ENCODE measurements at regions not wholly inside any gene's neighbourhood (a gene's known extent, or its start where the extent isn't known, plus 50 kb on each side); places are given as distances from the start of the nearest gene placed in this dataset.
"Not testable (repeated sequence)": the region's sequence is repeated elsewhere in the genome, so short reads cannot be mapped to it uniquely, and the experiment has no call there.

DNA sequence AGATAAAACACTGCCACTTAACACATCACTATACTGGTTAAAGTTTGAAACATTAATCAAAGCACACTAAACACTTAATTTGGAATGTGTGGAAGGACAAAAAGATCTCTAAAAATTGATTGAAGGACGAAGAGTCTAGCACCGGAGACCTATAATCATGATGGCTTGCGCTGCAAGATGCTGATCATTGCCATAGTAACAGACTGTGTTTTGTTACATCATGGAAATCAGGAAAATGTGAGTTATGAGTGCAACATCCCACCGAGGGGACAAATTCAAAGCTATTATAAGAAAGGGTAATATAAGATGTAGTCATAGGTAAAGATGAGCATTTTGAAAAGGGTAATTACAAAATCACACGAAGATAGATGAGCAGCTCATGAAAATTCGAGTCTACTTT is 278.8 kb upstream of the CTNND2 start:
- Mint-ChIP-seq H3K36me3 (ENCODE audit: insufficient read depth) (no peaks in the 10 kb centered on the region), H3K9me3 (peaks cover 5 to 6% of the 10 kb centered on the region in 2 donors), H3K27ac (no peak overlapping the region), H3K4me1 (ENCODE audit: low read depth in 2 of 2) (no peaks in the 10 kb centered on the region), H3K27me3 (no peaks in the 10 kb centered on the region), H3K4me3 (no peak overlapping the region)
- ATAC-seq (replicated peaks) (no peak), DNase-seq (no peak)

DNA sequence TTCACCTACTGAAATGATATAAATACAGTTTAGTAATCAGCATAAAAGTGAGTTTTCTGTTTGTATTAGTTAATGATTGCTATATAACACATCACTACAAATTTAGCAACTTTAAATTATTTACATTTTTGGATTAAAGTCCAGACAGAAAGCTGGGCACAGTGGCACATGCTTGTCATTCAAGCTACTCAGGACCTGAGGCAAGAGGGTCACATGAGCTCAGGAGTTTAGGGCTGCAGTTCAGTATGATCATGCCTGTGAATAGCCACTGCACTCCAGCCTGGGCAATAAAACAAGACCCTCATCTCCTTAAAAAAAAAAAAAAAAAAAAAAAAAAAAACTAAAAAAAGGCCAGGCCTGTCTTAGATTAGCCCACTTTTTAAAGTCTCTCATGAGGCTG is 273.6 kb upstream of the CTNND2 start:
- no peaks in the 10 kb centered on the region for H3K36me3 Mint-ChIP-seq (ENCODE audit: insufficient read depth)
- no peaks in the 10 kb centered on the region for H3K27me3 Mint-ChIP-seq
- ATAC-seq (replicated peaks) (no peak), DNase-seq (no peak)
- no peak overlapping the region for H3K4me3 Mint-ChIP-seq
- no peak overlapping the region for H3K27ac Mint-ChIP-seq
- H3K4me1 Mint-ChIP-seq (ENCODE audit: low read depth in 2 of 2), result no peaks in the 10 kb centered on the region
- peaks cover 0 to 2% of the 10 kb centered on the region in 2 donors for H3K9me3 Mint-ChIP-seq

DNA sequence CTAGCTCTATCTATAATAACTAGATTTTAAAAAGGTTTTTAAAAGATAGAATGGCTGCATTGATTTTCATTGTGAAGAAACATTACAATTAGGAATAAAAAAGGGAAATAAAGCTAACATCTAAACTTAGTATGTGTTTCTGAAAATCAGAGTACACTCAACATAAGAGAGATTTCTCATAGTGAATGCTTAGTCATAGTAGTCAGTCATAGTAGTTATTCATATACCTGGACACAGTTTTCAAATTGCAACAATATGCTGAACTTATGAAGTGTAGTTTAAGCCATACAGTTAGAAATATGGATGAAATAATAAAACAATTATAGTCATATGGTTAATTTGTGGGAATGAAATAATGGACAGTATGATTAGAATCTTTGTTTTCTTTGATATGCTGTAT is 273.0 kb upstream of the CTNND2 start:
- no peaks in the 10 kb centered on the region for H3K36me3 Mint-ChIP-seq (ENCODE audit: insufficient read depth)
- no peaks in the 10 kb centered on the region for H3K27me3 Mint-ChIP-seq

DNA sequence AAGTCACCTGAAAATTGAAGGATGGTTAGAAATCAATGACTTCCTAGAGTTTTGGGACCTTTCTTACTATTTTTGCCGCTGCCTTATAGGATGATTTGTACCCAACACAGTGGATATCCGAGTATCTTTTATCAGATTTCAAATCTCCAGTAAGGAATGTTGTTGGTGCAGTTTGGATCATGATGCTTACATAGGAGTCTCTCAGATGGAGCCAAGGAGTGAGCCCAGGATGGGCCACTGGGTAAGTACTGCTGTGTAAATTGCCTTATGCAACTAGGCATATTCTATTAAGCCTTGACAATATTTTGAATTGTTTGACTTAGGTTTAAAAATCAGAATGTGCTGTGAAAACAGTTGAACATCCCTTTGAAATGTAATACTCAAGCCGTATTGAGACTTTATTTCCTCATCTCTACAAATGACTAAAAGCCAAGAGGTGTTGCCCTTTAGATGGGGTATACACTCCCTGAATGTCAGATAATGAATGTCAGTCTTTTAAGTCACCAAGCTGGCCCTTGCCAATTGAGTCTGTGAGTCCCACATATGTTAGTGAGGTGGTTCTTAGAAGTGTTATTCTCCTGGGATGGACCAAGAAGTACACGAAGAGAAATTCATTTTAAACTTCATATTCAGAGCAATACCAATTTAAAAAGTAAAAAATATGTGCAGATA is 271.8 kb upstream of the CTNND2 start:
- Mint-ChIP-seq H3K27me3 (no peaks in the 10 kb centered on the region), H3K4me1 (ENCODE audit: low read depth in 2 of 2) (no peaks in the 10 kb centered on the region), H3K27ac (no peak overlapping the region), H3K36me3 (ENCODE audit: insufficient read depth) (no peaks in the 10 kb centered on the region), H3K4me3 (no peak overlapping the region), H3K9me3 (peaks cover 0 to 2% of the 10 kb centered on the region in 2 donors)
- DNase-seq (no peak), ATAC-seq (replicated peaks) (no peak)

More for the DNA sequence above, 273.0 kb upstream of the CTNND2 start:
- DNase-seq (no peak), ATAC-seq (replicated peaks) (no peak)
- Mint-ChIP-seq H3K9me3 (peaks cover 0 to 2% of the 10 kb centered on the region in 2 donors), H3K4me1 (ENCODE audit: low read depth in 2 of 2) (no peaks in the 10 kb centered on the region), H3K27ac (no peak overlapping the region), H3K4me3 (no peak overlapping the region)

DNA sequence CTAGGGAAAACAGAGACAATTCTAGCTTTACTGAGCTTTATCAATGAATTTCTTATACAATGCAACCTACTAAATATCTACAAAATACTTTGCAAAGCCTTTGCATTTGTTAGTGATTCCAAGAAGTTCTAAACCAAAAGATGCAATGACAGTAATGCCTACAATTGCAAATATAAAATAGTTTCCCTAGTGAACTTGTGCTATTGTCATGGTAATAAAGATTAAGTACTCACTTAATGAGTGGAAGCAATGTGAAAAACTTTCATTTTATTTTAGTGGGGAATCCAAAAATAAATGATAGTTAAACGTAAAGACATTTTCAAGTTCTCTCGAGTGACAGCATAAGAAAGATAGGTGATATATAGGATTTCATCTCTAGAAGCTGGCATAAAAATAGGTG is 270.5 kb upstream of the CTNND2 start:
- no peaks in the 10 kb centered on the region for H3K4me1 Mint-ChIP-seq (ENCODE audit: low read depth in 2 of 2)
- no peak overlapping the region for H3K4me3 Mint-ChIP-seq
- peaks cover 0 to 2% of the 10 kb centered on the region in 2 donors for H3K9me3 Mint-ChIP-seq
- no peaks in the 10 kb centered on the region for H3K36me3 Mint-ChIP-seq (ENCODE audit: insufficient read depth)
- H3K27me3 Mint-ChIP-seq, result no peaks in the 10 kb centered on the region
- ATAC-seq (replicated peaks) (no peak), DNase-seq (no peak)
- H3K27ac Mint-ChIP-seq, result no peak overlapping the region

DNA sequence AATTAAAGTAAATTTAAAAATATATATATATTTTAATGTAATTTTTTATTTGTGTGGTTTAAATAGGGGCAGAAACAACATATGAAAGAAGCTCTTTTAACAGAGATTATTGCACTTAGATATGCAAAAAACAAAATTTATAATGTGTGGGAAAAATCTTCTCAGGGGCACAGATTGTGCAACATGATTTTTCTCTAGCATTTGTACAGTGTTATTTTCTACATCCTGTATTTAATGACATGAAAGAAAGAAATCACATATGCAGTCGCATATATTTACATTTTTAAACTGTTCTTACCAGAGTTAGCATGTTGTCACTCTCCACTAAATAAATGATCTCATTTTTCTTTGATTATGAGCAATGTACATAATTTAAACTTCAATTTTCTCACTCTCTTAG is 265.3 kb upstream of the CTNND2 start:
- DNase-seq, result no peak
- no peaks in the 10 kb centered on the region for H3K4me1 Mint-ChIP-seq (ENCODE audit: low read depth in 2 of 2)
- no peak overlapping the region for H3K4me3 Mint-ChIP-seq
- ATAC-seq (replicated peaks), result no peak
- peaks cover 3 to 8% of the 10 kb centered on the region in 2 donors for H3K9me3 Mint-ChIP-seq
- no peaks in the 10 kb centered on the region for H3K27me3 Mint-ChIP-seq
- H3K36me3 Mint-ChIP-seq (ENCODE audit: insufficient read depth), result no peaks in the 10 kb centered on the region
- H3K27ac Mint-ChIP-seq, result no peak overlapping the region

DNA sequence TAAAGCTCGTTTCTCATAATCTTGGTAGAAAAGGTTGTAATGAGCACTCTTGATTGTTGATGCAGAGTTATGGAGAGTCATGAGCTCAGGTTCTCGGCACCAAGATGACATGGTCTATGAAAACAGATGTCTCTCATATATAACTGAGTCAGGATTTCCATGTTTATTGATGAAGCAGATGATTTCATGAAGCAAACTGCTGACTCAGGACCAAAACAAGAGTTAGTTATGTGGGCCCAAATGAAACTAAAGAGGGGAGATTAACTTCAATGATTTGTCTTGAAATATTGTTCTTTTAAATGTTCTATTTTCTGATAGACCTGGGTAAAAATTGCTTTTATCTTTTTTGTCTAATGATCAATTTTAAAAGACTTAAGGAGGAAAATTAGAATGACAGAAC is 258.6 kb upstream of the CTNND2 start:
- DNase-seq, result no peak
- no peak overlapping the region for H3K27ac Mint-ChIP-seq
- no peaks in the 10 kb centered on the region for H3K4me1 Mint-ChIP-seq (ENCODE audit: low read depth in 2 of 2)
- no peak for ATAC-seq (replicated peaks)
- no peaks in the 10 kb centered on the region for H3K36me3 Mint-ChIP-seq (ENCODE audit: insufficient read depth)
- no peaks in the 10 kb centered on the region for H3K27me3 Mint-ChIP-seq
- H3K4me3 Mint-ChIP-seq, result no peak overlapping the region
- peaks cover 4 to 15% of the 10 kb centered on the region in 2 donors for H3K9me3 Mint-ChIP-seq

DNA sequence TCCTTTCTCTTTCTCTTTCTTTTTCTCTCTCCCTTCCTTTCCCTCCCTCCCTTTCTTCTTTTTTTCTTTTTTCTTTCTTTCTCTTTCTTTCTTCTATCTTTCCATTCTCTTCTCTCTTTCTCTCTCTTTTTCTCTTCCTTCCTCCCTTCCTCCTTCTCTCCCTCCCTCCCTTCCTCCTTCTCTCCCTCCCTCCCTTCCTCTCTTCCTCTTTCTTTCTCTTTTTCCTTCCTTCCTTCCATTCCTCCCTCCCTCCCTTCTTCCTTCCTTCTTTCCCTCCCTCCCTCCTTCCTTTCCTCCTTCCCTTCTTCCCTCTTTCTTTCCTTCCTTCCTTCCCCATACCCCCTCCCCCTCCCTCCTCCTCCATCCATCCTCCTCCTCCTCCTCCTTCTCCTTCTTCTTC is 243.3 kb upstream of the CTNND2 start:
- no peak overlapping the region for H3K4me3 Mint-ChIP-seq
- no peak overlapping the region for H3K27ac Mint-ChIP-seq
- no peaks in the 10 kb centered on the region for H3K4me1 Mint-ChIP-seq (ENCODE audit: low read depth in 2 of 2)
- DNase-seq (no peak), ATAC-seq (replicated peaks) (no peak)
- H3K27me3 Mint-ChIP-seq, result no peaks in the 10 kb centered on the region
- no peaks in the 10 kb centered on the region for H3K36me3 Mint-ChIP-seq (ENCODE audit: insufficient read depth)
- H3K9me3 Mint-ChIP-seq, result peaks cover 7 to 11% of the 10 kb centered on the region in 2 donors

DNA sequence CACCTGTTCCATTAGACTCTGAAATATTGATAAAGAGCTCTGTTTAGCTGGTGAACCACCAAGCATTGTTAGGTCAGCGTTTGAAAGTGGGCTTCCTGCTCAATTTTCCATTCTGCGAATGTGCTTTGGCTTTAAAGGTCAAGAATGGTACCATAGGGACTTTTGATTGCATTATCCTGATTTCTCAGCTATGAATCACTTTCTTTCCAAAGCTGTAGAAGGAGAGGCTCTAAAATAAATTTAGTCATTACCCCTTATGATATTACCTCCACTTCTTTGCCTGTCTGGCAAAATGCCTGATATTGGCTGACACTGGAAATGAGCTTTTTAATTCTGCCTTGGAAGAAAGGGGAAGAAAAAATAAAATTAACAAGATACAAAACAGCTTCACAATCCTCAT is 237.2 kb upstream of the CTNND2 start:
- Mint-ChIP-seq H3K27ac (no peak overlapping the region), H3K4me1 (ENCODE audit: low read depth in 2 of 2) (no peaks in the 10 kb centered on the region), H3K27me3 (no peaks in the 10 kb centered on the region), H3K4me3 (no peak overlapping the region), H3K36me3 (ENCODE audit: insufficient read depth) (no peaks in the 10 kb centered on the region), H3K9me3 (peaks cover 0 to 6% of the 10 kb centered on the region in 2 donors)
- no peak for DNase-seq
- no peak for ATAC-seq (replicated peaks)

DNA sequence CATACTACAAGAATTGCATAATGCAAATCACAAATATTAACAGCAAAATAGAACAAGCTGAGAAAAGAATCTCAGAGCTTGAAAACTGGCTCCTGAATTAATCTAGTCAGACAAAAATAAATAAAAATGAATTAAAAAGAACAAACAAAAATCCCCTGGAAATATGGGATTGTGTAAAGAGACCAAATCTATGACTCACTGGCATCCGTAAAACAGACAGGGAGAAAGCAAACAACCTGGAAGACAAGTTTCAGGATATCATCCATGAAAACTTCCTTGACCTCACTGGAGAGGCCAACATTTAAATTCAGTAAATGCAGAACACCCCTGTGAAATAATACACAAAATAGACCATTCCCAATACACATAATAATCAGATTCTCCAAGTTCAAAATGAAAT is 229.3 kb upstream of the CTNND2 start:
- Mint-ChIP-seq H3K4me1 (ENCODE audit: low read depth in 2 of 2) (no peaks in the 10 kb centered on the region), H3K27me3 (no peaks in the 10 kb centered on the region), H3K36me3 (ENCODE audit: insufficient read depth) (no peaks in the 10 kb centered on the region), H3K4me3 (no peak overlapping the region), H3K9me3 (peaks cover 4 to 7% of the 10 kb centered on the region in 2 donors), H3K27ac (no peak overlapping the region)
- DNase-seq, result no peak
- ATAC-seq (replicated peaks), result no peak

DNA sequence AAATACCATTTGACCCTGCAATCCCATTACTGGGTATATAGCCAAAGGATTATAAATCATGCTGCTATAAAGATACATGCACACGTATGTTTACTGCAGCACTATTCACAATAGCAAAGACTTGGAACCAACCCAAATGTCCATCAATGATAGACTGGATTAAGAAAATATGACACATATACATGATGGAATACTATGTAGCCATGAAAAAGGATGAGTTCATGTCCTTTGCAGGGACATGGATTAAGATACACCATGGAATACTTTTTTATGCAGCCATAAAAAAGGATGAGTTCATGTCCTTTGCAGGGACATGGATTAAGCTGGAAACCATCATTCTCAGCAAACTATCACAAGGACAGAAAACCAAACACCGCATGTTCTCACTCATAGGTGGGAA is 226.8 kb upstream of the CTNND2 start:
- H3K27ac Mint-ChIP-seq; H3K27me3 Mint-ChIP-seq; H3K4me3 Mint-ChIP-seq; H3K36me3 Mint-ChIP-seq (ENCODE audit: insufficient read depth); ATAC-seq (replicated peaks); H3K4me1 Mint-ChIP-seq (ENCODE audit: low read depth in 2 of 2); DNase-seq: not testable (repeated sequence)
- H3K9me3 Mint-ChIP-seq, result peaks cover 11 to 15% of the 10 kb centered on the region in 2 donors

DNA sequence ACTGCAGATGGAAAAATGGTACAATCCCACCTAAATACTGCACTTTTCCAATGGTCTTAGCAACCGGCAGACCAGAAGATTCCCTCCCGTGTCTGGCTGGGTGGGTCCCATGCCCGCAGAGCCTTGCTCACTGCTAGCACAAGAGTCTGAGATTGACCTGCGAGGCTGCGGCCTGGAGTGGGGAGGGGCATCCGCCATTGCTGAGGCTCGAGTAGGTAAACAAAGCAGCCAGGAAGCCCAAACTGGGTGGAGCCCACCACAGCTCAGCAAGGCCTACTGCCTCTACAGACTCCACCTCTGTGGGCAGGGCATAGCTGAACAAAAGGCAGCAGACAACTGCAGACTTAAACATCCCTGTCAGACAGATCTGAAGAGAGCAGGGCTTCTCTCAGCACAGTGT is 221.6 kb upstream of the CTNND2 start:
- no peak for DNase-seq
- Mint-ChIP-seq H3K4me3 (no peak overlapping the region), H3K36me3 (ENCODE audit: insufficient read depth) (no peaks in the 10 kb centered on the region), H3K27ac (no peak overlapping the region), H3K9me3 (peaks cover 9 to 10% of the 10 kb centered on the region in 2 donors), H3K4me1 (ENCODE audit: low read depth in 2 of 2) (no peaks in the 10 kb centered on the region), H3K27me3 (no peaks in the 10 kb centered on the region)
- ATAC-seq (replicated peaks), result no peak

DNA sequence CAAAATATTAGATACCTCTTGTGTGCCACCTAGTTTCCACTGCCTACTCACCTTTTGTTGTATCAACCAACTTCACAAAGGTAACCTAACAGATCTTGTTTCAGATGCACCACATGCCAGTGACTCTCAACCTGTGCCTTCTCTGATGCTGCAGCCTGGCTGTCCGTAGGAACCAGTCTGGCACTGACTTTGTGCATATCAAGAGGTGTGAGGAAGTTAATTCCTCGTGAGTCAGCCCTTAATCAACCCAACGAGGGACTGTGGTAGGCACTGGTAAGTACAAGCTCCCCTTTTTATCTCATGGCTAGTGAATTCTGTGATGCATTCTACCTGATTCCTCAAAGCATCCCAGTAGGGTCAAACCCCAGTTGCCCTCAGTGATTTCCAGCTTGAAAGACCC is 215.4 kb upstream of the CTNND2 start:
- no peaks in the 10 kb centered on the region for H3K4me1 Mint-ChIP-seq (ENCODE audit: low read depth in 2 of 2)
- no peak for DNase-seq

DNA sequence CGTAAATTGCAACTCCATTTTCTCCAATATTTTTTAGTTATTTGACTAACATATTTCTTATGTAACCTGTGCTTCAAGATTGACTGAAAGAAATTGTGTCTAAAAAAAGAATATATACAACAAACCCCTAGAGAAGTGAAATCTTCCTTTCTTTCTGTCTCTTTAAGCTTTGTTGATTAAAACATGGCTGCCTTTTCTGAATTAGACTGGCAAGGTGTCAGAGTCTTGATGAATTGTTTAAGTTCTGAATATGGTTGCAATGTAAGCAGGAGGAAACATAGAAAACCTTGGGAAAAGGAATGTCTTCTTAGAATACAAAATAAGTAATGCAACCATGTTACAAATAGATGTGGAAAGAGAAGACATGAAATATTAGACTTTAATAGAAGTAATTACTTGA is 209.8 kb upstream of the CTNND2 start:
- H3K4me3 Mint-ChIP-seq, result no peak overlapping the region

More for the DNA sequence above, 215.4 kb upstream of the CTNND2 start:
- Mint-ChIP-seq H3K9me3 (peaks cover 5 to 10% of the 10 kb centered on the region in 2 donors), H3K4me3 (no peak overlapping the region), H3K27me3 (no peaks in the 10 kb centered on the region), H3K36me3 (ENCODE audit: insufficient read depth) (no peaks in the 10 kb centered on the region), H3K27ac (no peak overlapping the region)
- ATAC-seq (replicated peaks), result no peak

DNA sequence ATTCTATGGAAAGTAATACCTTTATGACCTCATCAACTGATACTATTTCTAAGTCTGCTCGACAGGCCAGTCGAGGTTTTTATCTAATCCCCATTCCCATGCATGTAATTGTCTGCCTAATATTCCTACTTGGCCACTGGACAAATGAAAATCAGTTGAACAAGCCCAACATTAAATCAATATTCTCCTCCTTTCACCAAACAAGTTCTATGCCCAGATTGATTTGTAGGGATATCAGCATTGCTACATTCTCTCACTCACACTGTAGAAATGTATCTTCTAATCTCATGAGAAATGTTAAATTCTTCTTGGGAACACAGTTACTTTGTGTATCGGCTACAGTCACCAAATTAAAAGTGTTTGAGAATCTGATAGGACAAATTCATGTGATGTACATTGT is 208.8 kb upstream of the CTNND2 start:
- Mint-ChIP-seq H3K36me3 (ENCODE audit: insufficient read depth) (no peaks in the 10 kb centered on the region), H3K9me3 (peaks cover 5 to 8% of the 10 kb centered on the region in 2 donors), H3K4me3 (no peak overlapping the region), H3K27me3 (no peaks in the 10 kb centered on the region), H3K4me1 (ENCODE audit: low read depth in 2 of 2) (no peaks in the 10 kb centered on the region), H3K27ac (no peak overlapping the region)
- DNase-seq (no peak), ATAC-seq (replicated peaks) (no peak)

More for the DNA sequence above, 209.8 kb upstream of the CTNND2 start:
- DNase-seq (no peak), ATAC-seq (replicated peaks) (no peak)
- Mint-ChIP-seq H3K27ac (no peak overlapping the region), H3K27me3 (no peaks in the 10 kb centered on the region), H3K36me3 (ENCODE audit: insufficient read depth) (no peaks in the 10 kb centered on the region), H3K9me3 (peaks cover 5 to 8% of the 10 kb centered on the region in 2 donors), H3K4me1 (ENCODE audit: low read depth in 2 of 2) (no peaks in the 10 kb centered on the region)
